GM13976 (cell line): ENCODE measurements at regions not wholly inside any gene's neighbourhood (a gene's known extent, or its start where the extent isn't known, plus 50 kb on each side); places are given as distances from the start of the nearest gene placed in this dataset.

Experiments used
- DNase-seq: peaks from one replicate; pipeline ENCODE4 v3.0.0; 2012; ENCODE audit warnings: low spot score
- in situ Hi-C: fragments of 300-500 bp; cut with MboI; formaldehyde crosslinking; loops from one replicate; pipeline ENCODE4 v1.12.0; 2022; ENCODE audit warnings: low sequenced_read_pairs, mixed read lengths, inconsistent platforms; ENCODE audit not compliant: unreplicated experiment
- TF ChIP-seq, protein P1 (sequence below): IDR thresholded peaks from 2 replicates; pipeline ENCODE4 v1.5.1; 2012; ENCODE audit warnings: borderline replicate concordance, mild to moderate bottlenecking; ENCODE audit not compliant: insufficient read depth; ENCODE audit errors: extremely low read depth, missing control alignments, control extremely low read depth

DNA sequence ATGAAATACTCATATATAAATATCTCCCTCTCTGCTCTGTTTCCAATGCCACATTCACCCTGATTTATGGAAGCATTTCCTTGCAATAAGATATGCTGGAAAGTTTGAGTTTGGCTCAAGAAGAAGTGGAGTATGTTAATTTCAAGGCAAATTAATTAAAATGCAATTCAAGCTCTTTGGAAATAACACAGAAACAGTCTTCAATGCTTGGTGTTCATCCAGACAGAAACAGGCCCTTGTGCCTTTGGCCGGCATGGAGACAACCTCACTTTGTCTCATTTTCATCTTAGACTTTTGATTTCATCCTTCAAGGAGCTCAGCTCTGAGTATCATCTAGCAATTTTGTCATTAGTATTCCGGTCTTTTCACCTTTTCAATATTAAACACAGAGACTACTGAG lies 210.0 kb downstream of the C16orf95 start:
- TF ChIP-seq, protein P1, sequence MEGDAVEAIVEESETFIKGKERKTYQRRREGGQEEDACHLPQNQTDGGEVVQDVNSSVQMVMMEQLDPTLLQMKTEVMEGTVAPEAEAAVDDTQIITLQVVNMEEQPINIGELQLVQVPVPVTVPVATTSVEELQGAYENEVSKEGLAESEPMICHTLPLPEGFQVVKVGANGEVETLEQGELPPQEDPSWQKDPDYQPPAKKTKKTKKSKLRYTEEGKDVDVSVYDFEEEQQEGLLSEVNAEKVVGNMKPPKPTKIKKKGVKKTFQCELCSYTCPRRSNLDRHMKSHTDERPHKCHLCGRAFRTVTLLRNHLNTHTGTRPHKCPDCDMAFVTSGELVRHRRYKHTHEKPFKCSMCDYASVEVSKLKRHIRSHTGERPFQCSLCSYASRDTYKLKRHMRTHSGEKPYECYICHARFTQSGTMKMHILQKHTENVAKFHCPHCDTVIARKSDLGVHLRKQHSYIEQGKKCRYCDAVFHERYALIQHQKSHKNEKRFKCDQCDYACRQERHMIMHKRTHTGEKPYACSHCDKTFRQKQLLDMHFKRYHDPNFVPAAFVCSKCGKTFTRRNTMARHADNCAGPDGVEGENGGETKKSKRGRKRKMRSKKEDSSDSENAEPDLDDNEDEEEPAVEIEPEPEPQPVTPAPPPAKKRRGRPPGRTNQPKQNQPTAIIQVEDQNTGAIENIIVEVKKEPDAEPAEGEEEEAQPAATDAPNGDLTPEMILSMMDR = no peak
- no peak for DNase-seq
- in situ Hi-C loops = no loop called here

- TF ChIP-seq, protein P1 = no peak
- in situ Hi-C loops = no loop called here
- no peak for DNase-seq
Measured at GRCh38 chr16:87108278-87108677, 208.9 kb downstream of the C16orf95 start.

GRCh38 chr16:87108941-87109340 lies 208.3 kb downstream of the C16orf95 start:
- in situ Hi-C loops = no loop called here
- no peak for DNase-seq
- TF ChIP-seq, protein P1 = no peak

GRCh38 chr16:87114832-87115231 lies 202.4 kb downstream of the C16orf95 start:
- in situ Hi-C loops = no loop called here
- no peak for DNase-seq
- TF ChIP-seq, protein P1 = no peak

DNA sequence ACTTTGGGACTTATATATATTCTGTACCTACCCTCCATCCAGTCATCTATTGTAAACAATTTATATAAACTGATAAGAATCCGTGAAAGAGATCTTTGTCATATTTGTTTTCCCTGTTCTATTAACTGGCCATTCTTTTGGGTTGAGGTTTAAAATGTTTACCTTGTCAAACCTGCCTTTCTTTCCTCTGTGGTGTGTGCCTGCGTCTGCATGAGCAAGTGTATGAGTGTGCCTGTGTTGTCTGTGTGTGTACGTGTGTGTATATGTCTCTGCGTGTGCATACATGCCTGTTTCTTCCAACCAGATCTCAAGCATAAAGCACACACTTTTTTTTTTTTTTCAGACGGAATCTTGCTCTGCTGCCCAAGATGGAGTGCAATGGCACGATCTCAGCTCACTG lies 201.5 kb downstream of the C16orf95 start:
- in situ Hi-C loops = no loop called here
- TF ChIP-seq, protein P1 = no peak

DNA sequence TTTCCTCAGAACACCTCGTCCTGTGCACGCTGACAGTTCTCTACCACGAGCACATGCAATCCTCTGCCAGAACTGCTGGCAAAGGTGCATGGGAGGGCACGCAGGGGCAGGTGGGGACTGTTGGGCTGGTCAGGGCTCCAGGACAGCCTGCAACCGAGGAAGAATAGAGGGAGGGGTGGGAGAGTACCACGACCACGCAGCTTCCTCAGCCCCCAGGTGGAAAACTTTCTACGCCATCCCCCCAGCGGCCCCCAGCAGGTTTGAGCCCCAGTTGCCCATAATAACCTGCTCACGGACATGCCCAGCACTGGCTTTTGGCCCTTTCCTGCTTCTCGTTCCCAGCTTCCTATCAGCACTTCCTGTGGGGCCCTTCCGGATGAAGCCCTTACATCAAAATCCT lies 199.3 kb downstream of the C16orf95 start:
- TF ChIP-seq, protein P1 = no peak
- in situ Hi-C loops = no loop called here
- DNase-seq = no peak

More for the DNA sequence above, 201.5 kb downstream of the C16orf95 start:
- no peak for DNase-seq

GRCh38 chr16:87119168-87119567 lies 198.0 kb downstream of the C16orf95 start:
- TF ChIP-seq, protein P1 = no peak
- DNase-seq = no peak
- in situ Hi-C loops = no loop called here
